SKM-1 treated with dmso at 0.1 percent for 144 hours (cell line): ENCODE measurements at regions not wholly inside any gene's neighbourhood (a gene's known extent, or its start where the extent isn't known, plus 50 kb on each side); places are given as distances from the start of the nearest gene placed in this dataset.
"Not testable (repeated sequence)": the region's sequence is repeated elsewhere in the genome, so short reads cannot be mapped to it uniquely, and the experiment has no call there.

Experiments used
- DNase-seq: peaks from one replicate; lab custom pipeline; 2025; ENCODE audit not compliant: unreplicated experiment; lab: John Stamatoyannopoulos, UW

- DNase-seq, result no peak
Observed at GRCh38 chr2:41241325-41242000, 789.6 kb upstream of the SLC8A1 start.

DNA sequence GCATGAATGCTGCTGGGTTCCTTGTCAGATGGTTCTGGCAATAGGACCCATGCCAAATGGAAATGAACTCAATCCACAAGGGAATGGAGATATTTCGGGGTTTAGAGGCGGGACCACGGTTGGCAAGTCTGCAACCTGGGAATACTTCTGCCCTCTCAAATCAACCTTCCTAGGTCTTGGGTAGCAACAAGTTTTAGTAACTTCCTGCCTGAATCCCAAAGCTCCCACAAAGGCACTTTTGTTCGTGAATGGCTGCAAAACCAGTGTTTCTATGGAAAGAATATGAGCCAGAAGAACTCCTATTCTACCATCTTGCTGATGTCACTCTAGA is 790.1 kb upstream of the SLC8A1 start:
- no peak for DNase-seq

DNA sequence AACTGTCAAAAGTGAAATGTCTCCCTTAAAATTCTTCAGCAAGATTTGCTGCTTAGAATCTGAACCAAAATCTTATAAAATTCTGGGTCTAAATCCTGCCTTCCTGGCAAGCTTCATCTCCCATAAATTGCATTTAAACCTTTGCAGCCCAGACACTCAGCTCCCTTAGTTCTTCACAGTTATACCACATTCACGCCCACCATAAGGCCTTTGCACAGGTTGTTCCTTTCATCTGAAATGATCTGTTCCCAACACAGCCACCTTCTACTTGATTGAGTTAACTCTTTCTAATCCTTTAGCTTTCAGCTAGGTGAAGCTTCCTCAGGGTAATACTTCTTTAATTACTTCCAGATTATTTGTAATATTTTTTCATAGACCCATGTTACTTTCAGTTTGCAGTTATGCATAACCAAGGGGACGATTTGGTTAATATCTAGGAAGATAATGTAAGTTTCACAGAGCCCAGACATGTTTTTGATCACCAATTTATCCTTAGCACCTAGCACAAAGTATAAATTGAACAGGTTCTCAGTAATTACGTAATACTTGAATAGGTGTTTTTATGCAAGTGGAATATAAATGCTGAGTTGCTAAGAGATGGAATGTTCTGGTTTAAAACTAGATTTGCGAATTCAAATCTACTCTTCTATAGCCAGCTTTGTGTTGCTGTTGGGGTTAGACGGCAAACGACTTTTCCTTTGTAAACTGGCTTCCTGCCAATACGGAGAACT is 779.7 kb upstream of the PKDCC start:
- DNase-seq, result no peak

- no peak for DNase-seq
Observed at GRCh38 chr2:41283079-41283775, 764.6 kb upstream of the PKDCC start.

DNA sequence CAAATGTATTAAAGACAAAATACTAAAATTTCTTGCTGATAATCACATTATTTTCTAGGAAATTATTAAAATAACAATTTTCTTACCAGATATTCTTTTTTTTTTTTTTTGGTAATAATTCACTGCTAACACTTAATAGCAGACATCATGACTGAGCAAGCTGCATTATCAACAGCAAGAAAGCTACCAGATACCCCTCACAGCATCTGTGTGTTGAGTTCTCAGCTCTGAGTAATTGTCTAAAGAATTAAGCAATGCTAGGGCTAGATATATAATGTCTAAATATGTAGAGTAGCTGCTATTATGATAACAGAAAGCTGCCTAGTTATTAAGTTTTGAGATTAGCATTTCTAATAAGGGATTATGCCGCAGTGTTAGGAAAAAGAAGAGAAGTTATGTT is 754.3 kb upstream of the PKDCC start:
- DNase-seq, result no peak

GRCh38 chr2:41294331-41294730 is 753.5 kb upstream of the PKDCC start:
- DNase-seq, result no peak

- no peak for DNase-seq
Observed at GRCh38 chr2:41313082-41313481, 734.7 kb upstream of the PKDCC start.

DNA sequence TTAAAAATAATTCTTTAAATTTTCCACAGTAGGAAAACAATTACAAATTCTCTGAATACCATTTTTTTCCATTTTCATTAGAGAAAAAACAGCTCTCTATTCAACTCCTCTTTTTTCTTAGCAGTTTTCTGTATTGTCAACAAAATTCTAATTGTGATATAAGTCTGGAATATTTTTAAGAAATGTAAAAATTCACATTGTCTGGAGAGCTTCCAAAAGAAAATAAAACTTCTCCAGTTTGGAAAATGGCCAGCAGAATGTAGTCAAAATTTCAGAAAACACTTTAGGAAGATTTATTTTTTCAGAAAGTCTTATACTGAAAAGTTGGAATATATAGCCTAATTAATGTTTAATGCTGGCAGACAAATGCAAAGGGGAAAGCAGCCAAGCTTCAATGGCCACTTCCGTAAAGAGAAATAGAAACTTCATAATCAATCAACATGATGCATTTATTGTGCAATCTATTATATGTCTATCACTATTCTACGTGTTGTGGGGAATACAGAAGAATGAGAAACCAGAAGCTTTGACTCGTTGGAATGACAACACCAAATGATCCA is 733.2 kb upstream of the PKDCC start:
- DNase-seq, result no peak

- no peak for DNase-seq
Observed at GRCh38 chr2:41319437-41319836, 728.4 kb upstream of the PKDCC start.

DNA sequence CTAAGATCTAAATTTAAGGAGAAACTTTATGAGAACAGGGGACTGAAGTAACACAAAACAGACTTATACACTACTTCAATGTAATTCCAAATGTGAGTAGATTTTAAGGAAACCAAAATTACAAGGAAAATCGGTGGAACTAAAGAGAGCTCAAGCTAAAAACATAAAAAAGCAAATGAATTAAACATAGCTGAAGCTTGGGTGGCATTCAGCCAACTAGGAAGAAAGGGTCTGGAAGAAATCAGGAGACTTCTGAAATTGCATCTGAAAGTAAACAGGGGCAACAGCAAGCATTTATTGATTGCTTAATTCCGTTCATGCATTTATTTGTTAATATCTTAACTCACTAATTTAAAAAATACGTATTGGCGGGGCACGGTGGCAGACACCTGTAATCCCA is 727.3 kb upstream of the PKDCC start:
- no peak for DNase-seq

DNA sequence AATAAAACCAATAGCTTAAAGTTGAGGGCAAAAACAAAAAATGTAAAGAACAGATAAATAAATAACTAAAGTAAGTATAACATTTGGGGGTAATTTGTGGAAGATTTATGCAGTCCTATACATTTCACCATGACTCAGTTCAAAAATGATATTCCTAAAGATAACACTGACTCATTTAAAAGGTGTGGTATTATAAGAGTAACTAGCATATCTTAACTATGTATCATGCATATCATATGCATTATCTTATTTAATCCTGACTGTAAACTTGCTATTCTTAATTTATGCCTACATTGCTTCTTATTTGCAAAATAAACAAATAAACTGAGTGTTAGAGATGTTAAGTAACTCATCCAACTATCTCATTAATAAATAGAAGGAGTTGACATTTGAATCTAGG is 726.5 kb upstream of the PKDCC start:
- no peak for DNase-seq

- DNase-seq, result no peak
Observed at GRCh38 chr2:41326851-41327250, 721.0 kb upstream of the PKDCC start.

DNA sequence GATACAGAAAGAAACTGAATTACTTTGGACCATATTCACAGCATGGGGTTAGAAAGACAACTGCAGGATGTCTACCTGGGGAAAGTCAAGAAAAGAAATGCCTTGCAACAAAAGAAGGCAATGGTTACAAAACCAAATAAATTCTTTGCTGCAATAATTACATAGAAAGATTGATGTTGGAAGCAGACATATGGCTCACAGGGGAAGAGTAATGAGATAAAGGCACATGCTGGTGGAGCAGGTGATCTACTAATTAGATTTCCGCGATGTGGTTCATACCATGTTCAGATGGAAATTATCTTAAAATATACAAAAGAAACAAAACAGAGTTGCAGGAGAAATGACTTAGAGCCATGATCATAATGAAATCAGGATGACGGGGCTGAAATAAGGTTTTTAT is 718.8 kb upstream of the PKDCC start:
- no peak for DNase-seq

DNA sequence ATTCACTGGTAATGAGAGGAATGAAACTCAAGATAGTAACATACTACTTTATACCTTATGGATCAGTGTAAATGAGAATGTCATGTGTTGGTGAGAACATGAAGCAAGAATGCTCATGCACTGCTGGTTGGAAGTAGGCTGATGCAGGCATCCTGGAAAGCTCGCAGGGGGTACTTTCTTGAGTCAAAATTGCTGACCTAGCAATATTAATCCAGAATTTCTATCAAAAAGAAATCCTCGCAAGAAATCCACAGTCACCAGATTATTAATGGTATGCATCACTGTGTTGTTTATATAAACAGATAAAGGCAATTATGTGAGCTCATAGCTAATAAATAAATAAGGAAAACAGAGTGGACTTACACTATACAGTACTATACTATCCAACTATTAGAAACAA is 713.7 kb upstream of the PKDCC start:
- DNase-seq, result no peak

DNA sequence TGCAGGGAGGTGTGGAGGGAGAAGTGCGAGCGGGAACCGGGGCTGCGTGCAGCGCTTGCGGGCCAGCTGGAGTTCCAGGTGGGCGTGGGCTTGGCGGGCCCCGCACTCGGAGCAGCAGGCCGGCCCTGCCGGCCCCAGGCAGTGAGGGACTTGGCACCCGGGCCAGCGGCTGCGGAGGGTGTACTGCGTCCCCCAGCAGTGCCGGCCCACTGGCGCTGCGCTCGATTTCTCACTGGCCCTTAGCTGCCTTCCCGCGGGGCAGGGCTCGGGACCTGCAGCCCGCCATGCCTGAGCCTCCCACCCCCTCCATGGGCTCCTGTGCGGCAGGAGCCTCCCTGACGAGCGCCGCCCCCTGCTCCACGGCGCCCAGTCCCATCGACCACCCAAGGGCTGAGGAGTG is 712.2 kb upstream of the PKDCC start:
- not testable (repeated sequence) for DNase-seq

- DNase-seq, result no peak
Observed at GRCh38 chr2:41337956-41338355, 709.9 kb upstream of the PKDCC start.

DNA sequence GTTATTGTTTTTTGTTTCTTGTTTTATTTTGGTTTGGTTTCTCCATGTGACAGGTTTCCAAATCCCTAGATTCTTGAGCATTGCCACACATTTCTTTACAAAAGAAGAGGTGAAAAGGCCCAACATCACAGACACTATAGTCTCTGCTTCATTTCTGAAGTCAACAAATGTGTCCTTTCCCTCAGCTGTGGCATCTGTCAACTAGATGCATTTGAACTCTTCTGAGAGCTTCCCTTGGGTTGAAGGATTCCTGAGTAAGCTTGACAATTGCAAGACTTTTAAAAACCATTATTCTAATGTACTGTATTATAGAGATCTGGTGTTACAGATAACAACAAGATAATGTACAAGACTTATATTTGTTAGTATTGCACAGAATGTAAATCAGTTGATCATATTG is 703.3 kb upstream of the PKDCC start:
- DNase-seq, result no peak

DNA sequence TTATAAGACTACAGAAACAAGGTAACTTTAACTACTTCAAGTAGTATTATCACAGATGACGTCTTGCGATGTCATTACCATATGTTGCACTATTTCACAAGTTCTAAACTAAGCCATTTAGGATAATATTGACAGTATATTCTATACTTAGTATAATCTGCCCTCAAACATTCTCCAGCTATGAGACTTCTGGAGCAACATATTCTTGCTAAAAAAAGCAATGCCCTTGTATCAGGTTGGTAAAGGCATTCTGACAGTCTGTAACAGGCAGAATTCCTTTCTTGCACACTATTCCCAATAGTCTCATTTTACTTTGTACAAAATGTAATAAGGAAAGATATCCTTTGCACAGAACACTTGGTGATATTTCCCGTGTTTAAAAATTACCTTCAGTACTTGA is 694.8 kb upstream of the PKDCC start:
- no peak for DNase-seq

GRCh38 chr2:41355794-41356193 is 692.0 kb upstream of the PKDCC start:
- DNase-seq, result no peak

DNA sequence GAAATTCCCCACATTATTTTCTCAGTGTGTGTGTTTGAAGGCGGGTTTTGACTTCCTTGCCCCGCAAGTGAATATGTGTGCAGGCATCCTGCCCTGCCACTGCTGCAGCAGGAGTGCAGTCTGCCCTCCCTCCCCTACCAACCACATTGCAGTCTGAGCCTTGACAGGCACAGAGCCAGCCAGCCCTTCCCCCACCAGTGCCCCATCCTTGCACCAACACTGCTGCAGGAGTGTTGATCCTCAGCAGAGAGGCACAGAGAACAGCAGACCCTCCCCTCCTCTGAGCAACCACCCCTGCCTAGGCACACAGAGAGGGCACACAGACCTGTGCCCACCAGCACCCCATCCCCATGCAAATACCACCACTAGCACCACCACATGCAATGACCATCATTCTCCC is 683.0 kb upstream of the PKDCC start:
- DNase-seq, result no peak

DNA sequence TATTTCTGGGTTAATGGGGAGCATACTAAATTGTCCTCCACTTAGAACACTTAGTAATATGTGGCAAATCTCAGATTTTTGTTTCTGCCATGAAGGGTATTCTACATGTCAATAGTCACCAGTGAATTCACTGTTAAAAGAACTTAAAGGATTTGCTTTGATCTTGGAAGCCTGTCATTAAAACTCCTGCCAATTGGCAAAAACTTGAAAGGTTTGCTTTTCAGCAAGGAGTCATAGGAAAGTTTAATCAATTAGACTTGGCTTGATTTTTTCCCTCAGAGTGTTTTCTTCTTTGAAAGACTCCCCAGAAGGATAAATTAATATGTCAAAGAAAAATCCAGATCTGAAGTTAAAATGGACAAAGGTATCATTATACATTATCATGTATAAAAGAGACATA is 671.9 kb upstream of the PKDCC start:
- DNase-seq, result no peak

DNA sequence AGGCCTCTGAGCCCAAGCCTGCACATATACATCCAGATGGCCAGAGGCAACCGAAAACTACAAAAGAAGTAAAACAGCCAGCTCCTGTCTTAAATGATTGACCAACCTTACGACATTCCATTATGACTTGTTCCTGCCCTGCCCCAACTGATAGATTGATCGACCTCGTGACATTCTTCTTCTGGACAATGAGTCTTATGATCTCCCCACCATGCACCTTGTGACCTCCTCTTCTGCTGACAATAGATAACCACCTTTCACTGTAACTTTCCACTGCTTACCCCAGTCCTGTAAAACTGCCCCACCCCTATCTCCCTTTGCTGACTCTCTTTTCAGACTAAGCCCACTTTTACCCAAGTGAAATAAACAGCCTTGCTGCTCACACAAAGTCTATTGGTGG is 670.0 kb upstream of the PKDCC start:
- DNase-seq, result no peak
